Transverse colon (tissue), 4 donors: ENCODE measurements at regions not wholly inside any gene's neighbourhood (a gene's known extent, or its start where the extent isn't known, plus 50 kb on each side); places are given as distances from the start of the nearest gene placed in this dataset.
A peak's percentile ranks its signal among the peaks of the same experiment; 100 is the strongest.

Experiments used
- DNase-seq: peaks from one replicate; pipeline ENCODE4 v3.0.0-alpha.2; 2019
- H3K27ac ChIP-seq, 4 donors: fragments of 200-600 bp; sonication (generic); 2 replicates each; pipeline ENCODE4 v1.5.1; 2016 to 2018; ENCODE audit warnings: inconsistent platforms in 4 of 4
- H3K27me3 ChIP-seq: fragments of 200-600 bp; sonication (generic); 2 replicates; pipeline ENCODE4 v1.5.1; 2017; ENCODE audit warnings: inconsistent platforms
- H3K36me3 ChIP-seq, 4 donors: fragments of 200-600 bp; sonication (generic); 2 replicates each; pipeline ENCODE4 v1.5.1; 2017 to 2019; ENCODE audit warnings: inconsistent platforms in 4 of 4
- H3K4me1 ChIP-seq, 4 donors: fragments of 200-600 bp; sonication (generic); 2 replicates each; pipeline ENCODE4 v1.5.1; 2017 to 2020; ENCODE audit warnings: inconsistent platforms in 4 of 4
- H3K4me3 ChIP-seq, 4 donors: fragments of 200-600 bp; sonication (generic); 1 replicate in 1 of 4; 2 replicates in 3 of 4; pipeline versions ENCODE4 v1.5.1 to v1.6.1; 2017 to 2019; ENCODE audit warnings: inconsistent platforms in 4 of 4
- H3K9me3 ChIP-seq, 2 donors: fragments of 200-600 bp; sonication (generic); 2 replicates each; pipeline ENCODE4 v1.5.1; 2017 to 2019; ENCODE audit warnings: inconsistent platforms in 2 of 2
- EP300 ChIP-seq: sonication (generic); formaldehyde crosslinking; IDR thresholded peaks from one replicate; pipeline ENCODE4 v1.6.1; 2017; ENCODE audit warnings: antibody characterized with exemption, low read depth
- POLR2A ChIP-seq: fragments of 450-650 bp; IDR thresholded peaks from one replicate; pipeline ENCODE4 v1.6.1; 2016; ENCODE audit warnings: antibody characterized with exemption, mild to moderate bottlenecking, moderate library complexity
- POLR2AphosphoS5 ChIP-seq, 3 donors: sonication (generic); formaldehyde crosslinking; IDR thresholded peaks; one replicate each; pipeline ENCODE4 v1.6.1; 2016; ENCODE audit warnings: antibody characterized with exemption in 3 of 3
- WGBS, 2 donors: methylation state at CpG; one replicate each; pipeline ENCODE4 v1.1.5; 2018; ENCODE audit warnings: low coverage in 1 of 2; 5-methylcytosine and 5-hydroxymethylcytosine counted together
- in situ Hi-C, 4 donors: fragments of 200-750 bp; cut with MboI; loops; one replicate each; pipeline versions ENCODE4 v1.15.0 to v1.15.1; 2017; ENCODE audit warnings: low sequenced_read_pairs in 3 of 4, low pct_ligation_motif_present in 1 of 4, low pct_unique_long_range_greater_than_20kb in 1 of 4
- intact Hi-C: fragments of 100-400 bp; cut with DNase I; formaldehyde crosslinking; loops from one replicate; pipeline ENCODE4 v1.15.1; 2023; ENCODE audit warnings: low total_unique reads
- TF ChIP-seq, protein P1 (sequence below), 5 experiments: fragments of 200-600 bp in 3 of 5; fragments of 450-650 bp in 2 of 5; sonication (generic) in 3 of 5; IDR thresholded peaks; 1 replicate in 2 of 5; 2 replicates in 3 of 5; pipeline ENCODE4 v1.5.1; 2016 to 2017; ENCODE audit warnings: antibody characterized with exemption in 5 of 5, inconsistent platforms in 3 of 5, mild to moderate bottlenecking in 2 of 5, moderate library complexity in 1 of 5

DNA sequence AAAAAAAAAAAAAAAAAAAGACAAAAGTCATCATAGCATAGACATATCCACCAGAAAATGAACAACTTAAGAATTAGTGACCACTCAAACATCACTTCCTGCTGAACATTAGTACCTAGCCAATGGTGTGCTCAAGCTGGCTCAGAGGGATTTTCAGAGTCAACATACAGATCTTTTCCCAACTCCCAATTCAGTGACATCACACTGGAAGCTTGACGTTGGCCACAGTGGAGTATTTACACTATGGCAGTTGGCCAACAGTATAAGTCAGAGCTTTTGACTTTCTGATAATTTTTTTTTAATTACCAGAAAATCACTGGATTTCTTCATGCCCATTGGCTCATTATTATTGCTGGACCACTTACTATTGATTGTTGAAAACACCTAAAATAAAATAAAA is 383.5 kb downstream of the ARHGEF28 start:
- no peaks in the 10 kb centered on the region for H3K27me3 ChIP-seq
- WGBS, 2 donors = 30 to 50% methylated on average over 1 of the region's 1 CpG
- TF ChIP-seq, protein P1, sequence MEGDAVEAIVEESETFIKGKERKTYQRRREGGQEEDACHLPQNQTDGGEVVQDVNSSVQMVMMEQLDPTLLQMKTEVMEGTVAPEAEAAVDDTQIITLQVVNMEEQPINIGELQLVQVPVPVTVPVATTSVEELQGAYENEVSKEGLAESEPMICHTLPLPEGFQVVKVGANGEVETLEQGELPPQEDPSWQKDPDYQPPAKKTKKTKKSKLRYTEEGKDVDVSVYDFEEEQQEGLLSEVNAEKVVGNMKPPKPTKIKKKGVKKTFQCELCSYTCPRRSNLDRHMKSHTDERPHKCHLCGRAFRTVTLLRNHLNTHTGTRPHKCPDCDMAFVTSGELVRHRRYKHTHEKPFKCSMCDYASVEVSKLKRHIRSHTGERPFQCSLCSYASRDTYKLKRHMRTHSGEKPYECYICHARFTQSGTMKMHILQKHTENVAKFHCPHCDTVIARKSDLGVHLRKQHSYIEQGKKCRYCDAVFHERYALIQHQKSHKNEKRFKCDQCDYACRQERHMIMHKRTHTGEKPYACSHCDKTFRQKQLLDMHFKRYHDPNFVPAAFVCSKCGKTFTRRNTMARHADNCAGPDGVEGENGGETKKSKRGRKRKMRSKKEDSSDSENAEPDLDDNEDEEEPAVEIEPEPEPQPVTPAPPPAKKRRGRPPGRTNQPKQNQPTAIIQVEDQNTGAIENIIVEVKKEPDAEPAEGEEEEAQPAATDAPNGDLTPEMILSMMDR (IDR thresholded peaks at IDR 0.05) = no peak
- TF ChIP-seq POLR2A (no peak), POLR2AphosphoS5 (IDR thresholded peaks at IDR 0.05) (no peak), EP300 (no peak)

DNA sequence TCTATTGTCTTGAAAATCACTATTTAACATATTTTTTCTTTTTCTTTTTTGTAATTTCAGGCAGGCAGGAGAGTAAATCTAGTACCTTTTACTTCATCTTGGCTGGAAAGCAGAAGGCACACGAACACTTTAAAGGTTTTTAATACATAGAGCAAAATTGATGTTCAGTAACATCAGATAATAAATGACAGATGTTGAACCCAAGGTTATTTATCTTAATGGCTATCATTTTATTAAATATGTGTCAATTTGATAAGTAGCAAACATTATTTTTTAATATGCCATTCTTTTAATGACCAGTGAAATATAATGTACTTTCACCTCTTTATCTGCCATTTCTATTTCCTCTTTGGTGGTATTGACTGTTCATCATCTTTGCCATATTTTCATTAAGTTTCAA is 381.2 kb downstream of the ARHGEF28 start:
- WGBS, 2 donors = 0 to 3% methylated on average over 1 of the region's 1 CpG

More for the DNA sequence above, 383.5 kb downstream of the ARHGEF28 start:
- Histone ChIP-seq H3K36me3 (no peaks in the 10 kb centered on the region), H3K4me1 (no peaks in the 10 kb centered on the region), H3K9me3 (no peaks in the 10 kb centered on the region), H3K4me3 (no peak overlapping the region), H3K27ac (no peak overlapping the region)
- no peak for DNase-seq
- intact Hi-C loops (no loop called here), in situ Hi-C loops (no loop called here)

DNA sequence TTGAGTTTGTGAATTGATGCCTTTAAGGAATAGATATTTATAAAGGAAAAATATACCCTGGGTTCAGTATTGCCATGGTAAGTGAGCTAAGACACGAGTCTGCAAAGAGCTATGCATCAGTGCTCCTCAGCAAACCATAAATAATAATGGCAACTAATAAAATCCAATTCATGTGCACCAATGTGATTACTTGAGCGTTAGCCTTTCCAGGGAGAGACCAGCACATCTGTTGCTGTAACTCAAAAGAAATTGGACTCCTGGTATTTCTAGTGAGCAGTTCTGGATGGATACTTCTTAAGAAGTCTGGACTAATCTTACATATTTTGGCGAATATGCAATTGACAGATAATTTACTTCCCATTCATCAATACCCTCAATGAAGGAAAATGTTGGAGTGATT is 373.3 kb downstream of the ARHGEF28 start:
- intact Hi-C loops (no loop called here), in situ Hi-C loops (no loop called here)
- H3K27ac ChIP-seq = no peak overlapping the region
- no peaks in the 10 kb centered on the region for H3K36me3 ChIP-seq
- TF ChIP-seq, protein P1 (IDR thresholded peaks at IDR 0.05) = no peak
- TF ChIP-seq EP300 = no peak
- no peak for TF ChIP-seq POLR2A
- TF ChIP-seq POLR2AphosphoS5 (IDR thresholded peaks at IDR 0.05) = no peak
- WGBS, 2 donors = 58 to 62% methylated on average over 3 of the region's 3 CpGs
- peaks cover 0 to 6% (median 2%) of the 10 kb centered on the region in 4 donors for H3K4me1 ChIP-seq
- H3K9me3 ChIP-seq = no peaks in the 10 kb centered on the region
- H3K27me3 ChIP-seq = no peaks in the 10 kb centered on the region
- H3K4me3 ChIP-seq = no peak overlapping the region
- no peak for DNase-seq

More for the DNA sequence above, 381.2 kb downstream of the ARHGEF28 start:
- Histone ChIP-seq H3K27me3 (no peaks in the 10 kb centered on the region), H3K27ac (no peak overlapping the region), H3K4me1 (no peaks in the 10 kb centered on the region), H3K36me3 (no peaks in the 10 kb centered on the region), H3K4me3 (no peak overlapping the region), H3K9me3 (no peaks in the 10 kb centered on the region)
- in situ Hi-C loops (no loop called here), intact Hi-C loops (no loop called here)
- DNase-seq = no peak
- no peak for TF ChIP-seq EP300

DNA sequence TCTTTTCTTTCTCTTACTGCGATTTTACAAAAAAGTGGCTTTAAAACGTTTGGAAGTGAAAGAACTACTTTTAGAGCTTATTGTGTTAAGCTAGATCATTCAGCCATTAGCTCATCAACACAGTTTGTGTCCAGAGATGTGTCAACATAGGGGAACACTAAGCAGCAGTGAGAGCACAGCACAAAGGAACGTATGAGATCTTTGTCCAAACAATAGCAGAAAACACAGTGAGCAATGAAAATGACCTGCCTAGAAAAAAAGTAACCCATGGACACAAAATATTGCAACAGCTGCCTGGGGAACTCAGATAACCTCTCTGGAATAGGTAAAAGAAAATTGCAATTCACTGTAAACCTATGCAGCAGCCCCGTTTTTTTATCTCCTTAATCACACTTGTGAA is 372.5 kb downstream of the ARHGEF28 start:
- H3K9me3 ChIP-seq = no peaks in the 10 kb centered on the region
- H3K27me3 ChIP-seq = no peaks in the 10 kb centered on the region
- H3K36me3 ChIP-seq = no peaks in the 10 kb centered on the region
- TF ChIP-seq POLR2AphosphoS5 (IDR thresholded peaks at IDR 0.05) = peak in 1 of 3 donors; percentile 20
- no peak for TF ChIP-seq POLR2A
- no peak overlapping the region for H3K4me3 ChIP-seq
- intact Hi-C loops = no loop called here
- no peak for DNase-seq
- H3K27ac ChIP-seq = no peak overlapping the region
- in situ Hi-C loops = no loop called here
- peaks cover 0 to 6% (median 2%) of the 10 kb centered on the region in 4 donors for H3K4me1 ChIP-seq
- 48 to 52% methylated on average over 4 of the region's 4 CpGs for WGBS, 2 donors

DNA sequence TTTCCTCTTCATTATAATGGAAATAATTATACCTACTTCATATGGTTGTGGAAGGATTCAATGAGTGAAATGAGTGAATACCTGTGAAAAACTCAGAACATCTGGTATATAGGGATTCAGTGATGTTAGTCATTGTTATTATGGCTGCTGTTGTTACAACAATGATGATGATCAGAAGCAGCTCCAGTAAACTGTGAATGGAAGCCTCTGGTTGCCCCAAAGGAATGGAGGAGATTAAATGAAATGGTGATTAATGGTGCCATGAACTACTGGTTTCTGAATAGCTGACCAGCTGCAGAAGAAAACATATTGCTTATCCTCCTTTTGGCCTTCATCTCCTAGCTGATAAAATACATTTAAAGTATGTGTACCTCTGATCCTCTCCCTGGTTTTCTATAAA is 372.0 kb downstream of the ARHGEF28 start:
- no peaks in the 10 kb centered on the region for H3K9me3 ChIP-seq
- no peak for DNase-seq
- H3K27me3 ChIP-seq = no peaks in the 10 kb centered on the region
- in situ Hi-C loops = no loop called here
- no peaks in the 10 kb centered on the region for H3K36me3 ChIP-seq
- intact Hi-C loops = no loop called here
- no peak overlapping the region for H3K4me3 ChIP-seq
- peaks cover 0 to 6% (median 2%) of the 10 kb centered on the region in 4 donors for H3K4me1 ChIP-seq
- H3K27ac ChIP-seq = no peak overlapping the region
- TF ChIP-seq POLR2AphosphoS5 (IDR thresholded peaks at IDR 0.05) (no peak), EP300 (no peak)

DNA sequence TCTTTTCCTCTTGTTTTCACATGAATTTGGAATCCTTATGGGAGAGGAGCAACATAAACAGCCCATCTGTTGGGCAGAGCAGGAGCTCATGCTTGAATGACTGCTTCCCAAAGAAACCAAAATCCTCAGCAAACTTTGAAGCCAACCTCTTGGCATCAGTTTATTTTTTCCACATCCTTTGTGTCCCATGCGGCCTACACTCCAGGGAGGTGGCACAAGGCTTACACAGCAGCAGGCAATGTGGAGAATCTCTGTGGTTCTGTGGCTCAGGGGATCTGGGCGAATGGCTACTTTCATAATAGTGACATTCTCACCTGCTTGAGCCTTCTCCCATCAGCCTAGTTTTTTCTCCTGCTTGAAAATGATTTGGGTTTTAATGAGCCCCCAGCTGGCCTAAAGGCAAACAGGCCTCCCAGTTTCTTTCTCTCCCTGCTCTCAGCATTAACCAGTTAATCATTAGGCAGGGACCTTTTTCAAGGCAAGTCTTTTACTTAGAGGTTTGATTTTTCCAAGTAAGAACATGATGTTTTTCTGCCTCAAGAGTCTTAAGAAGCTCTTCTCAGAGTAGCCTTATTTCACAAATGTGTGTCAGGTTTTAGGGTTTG is 370.3 kb downstream of the ARHGEF28 start:
- H3K4me3 ChIP-seq = no peak overlapping the region
- in situ Hi-C loops = no loop called here
- TF ChIP-seq, protein P1 (IDR thresholded peaks at IDR 0.05) = no peak
- TF ChIP-seq POLR2AphosphoS5 (IDR thresholded peaks at IDR 0.05) (no peak), POLR2A (no peak), EP300 (no peak)

More for the DNA sequence above, 370.3 kb downstream of the ARHGEF28 start:
- no peak for DNase-seq
- Histone ChIP-seq H3K27ac (no peak overlapping the region), H3K27me3 (no peaks in the 10 kb centered on the region), H3K4me1 (peaks cover 0 to 6% (median 2%) of the 10 kb centered on the region in 4 donors), H3K36me3 (no peaks in the 10 kb centered on the region), H3K9me3 (no peaks in the 10 kb centered on the region)
- intact Hi-C loops = no loop called here
- 61% methylated on average over 2 of the region's 2 CpGs; no CpG with 5 or more reads in 1 of the 2 donors for WGBS, 2 donors
